ENCODE measurements at regions not wholly inside any gene's neighbourhood (a gene's known extent, or its start where the extent isn't known, plus 50 kb on each side); places are given as distances from the start of the nearest gene placed in this dataset.
A peak's percentile ranks its signal among the peaks of the same experiment; 100 is the strongest.

GRCh38 chr5:130580264-130580663 is 584.8 kb downstream of the HINT1 start:
- H3K36me3 Mint-ChIP-seq, result no peaks in the 10 kb centered on the region
- DNase-seq (ENCODE audit: low spot score) (no peak), ATAC-seq (no peak)
- no peaks in the 10 kb centered on the region for H3K4me1 Mint-ChIP-seq (ENCODE audit: low read depth in 2 of 2)
- no peak overlapping the region for H3K27ac Mint-ChIP-seq
- H3K9me3 Mint-ChIP-seq, result no peaks in the 10 kb centered on the region
- H3K27me3 Mint-ChIP-seq, result no peaks in the 10 kb centered on the region
- no peak overlapping the region for H3K4me3 Mint-ChIP-seq

- Mint-ChIP-seq H3K4me3 (no peak overlapping the region), H3K27ac (no peak overlapping the region), H3K4me1 (ENCODE audit: low read depth in 2 of 2) (no peaks in the 10 kb centered on the region), H3K9me3 (no peaks in the 10 kb centered on the region), H3K27me3 (no peaks in the 10 kb centered on the region), H3K36me3 (no peaks in the 10 kb centered on the region)
- ATAC-seq (no peak), DNase-seq (ENCODE audit: low spot score) (no peak)
Observed at GRCh38 chr5:130578354-130578753, 586.7 kb downstream of the HINT1 start.

GRCh38 chr5:130571076-130571475 is 594.0 kb downstream of the HINT1 start:
- no peak for ATAC-seq
- H3K36me3 Mint-ChIP-seq, result no peaks in the 10 kb centered on the region
- H3K4me1 Mint-ChIP-seq (ENCODE audit: low read depth in 2 of 2), result no peaks in the 10 kb centered on the region
- H3K27me3 Mint-ChIP-seq, result no peaks in the 10 kb centered on the region
- DNase-seq (ENCODE audit: low spot score), result no peak
- no peak overlapping the region for H3K27ac Mint-ChIP-seq
- no peak overlapping the region for H3K4me3 Mint-ChIP-seq
- H3K9me3 Mint-ChIP-seq, result no peaks in the 10 kb centered on the region

- Mint-ChIP-seq H3K4me3 (no peak overlapping the region), H3K27ac (no peak overlapping the region), H3K36me3 (no peaks in the 10 kb centered on the region), H3K9me3 (peaks cover 4% of the 10 kb centered on the region), H3K4me1 (ENCODE audit: low read depth in 2 of 2) (no peaks in the 10 kb centered on the region), H3K27me3 (no peaks in the 10 kb centered on the region)
- no peak for ATAC-seq
- no peak for DNase-seq (ENCODE audit: low spot score)
Observed at GRCh38 chr5:130568791-130569190, 596.3 kb downstream of the HINT1 start.

- ATAC-seq (no peak), DNase-seq (ENCODE audit: low spot score) (no peak)
- Mint-ChIP-seq H3K4me1 (ENCODE audit: low read depth in 2 of 2) (no peaks in the 10 kb centered on the region), H3K9me3 (peaks cover 5% of the 10 kb centered on the region), H3K27ac (no peak overlapping the region), H3K4me3 (no peak overlapping the region), H3K27me3 (no peaks in the 10 kb centered on the region), H3K36me3 (no peaks in the 10 kb centered on the region)
Observed at GRCh38 chr5:130555429-130555828, 609.6 kb downstream of the HINT1 start.

- no peak for DNase-seq (ENCODE audit: low spot score)
- Mint-ChIP-seq H3K4me3 (no peak overlapping the region), H3K27ac (no peak overlapping the region), H3K4me1 (ENCODE audit: low read depth in 2 of 2) (no peaks in the 10 kb centered on the region), H3K9me3 (peaks cover 9% of the 10 kb centered on the region), H3K27me3 (no peaks in the 10 kb centered on the region), H3K36me3 (no peaks in the 10 kb centered on the region)
- no peak for ATAC-seq
Observed at GRCh38 chr5:130550562-130550928, 614.5 kb downstream of the HINT1 start.

GRCh38 chr5:130549884-130550561 is 615.0 kb downstream of the HINT1 start:
- no peak overlapping the region for H3K27ac Mint-ChIP-seq
- H3K36me3 Mint-ChIP-seq, result no peaks in the 10 kb centered on the region
- peaks cover 12% of the 10 kb centered on the region for H3K9me3 Mint-ChIP-seq
- no peak for DNase-seq (ENCODE audit: low spot score)
- H3K4me1 Mint-ChIP-seq (ENCODE audit: low read depth in 2 of 2), result no peaks in the 10 kb centered on the region
- H3K27me3 Mint-ChIP-seq, result no peaks in the 10 kb centered on the region
- ATAC-seq, result no peak
- H3K4me3 Mint-ChIP-seq, result no peak overlapping the region

GRCh38 chr5:130546211-130546610 is 618.8 kb downstream of the HINT1 start:
- DNase-seq (ENCODE audit: low spot score), result no peak
- Mint-ChIP-seq H3K4me1 (ENCODE audit: low read depth in 2 of 2) (no peaks in the 10 kb centered on the region), H3K9me3 (peaks cover 13% of the 10 kb centered on the region), H3K4me3 (no peak overlapping the region), H3K27ac (no peak overlapping the region), H3K27me3 (no peaks in the 10 kb centered on the region), H3K36me3 (no peaks in the 10 kb centered on the region)
- ATAC-seq, result no peak

GRCh38 chr5:130545291-130545690 is 619.8 kb downstream of the HINT1 start:
- DNase-seq (ENCODE audit: low spot score) (no peak), ATAC-seq (no peak)
- H3K4me1 Mint-ChIP-seq (ENCODE audit: low read depth in 2 of 2), result no peaks in the 10 kb centered on the region
- peaks cover 13% of the 10 kb centered on the region for H3K9me3 Mint-ChIP-seq
- H3K27ac Mint-ChIP-seq, result no peak overlapping the region
- H3K27me3 Mint-ChIP-seq, result no peaks in the 10 kb centered on the region
- no peak overlapping the region for H3K4me3 Mint-ChIP-seq
- no peaks in the 10 kb centered on the region for H3K36me3 Mint-ChIP-seq

GRCh38 chr5:130541617-130542221 is 623.3 kb downstream of the HINT1 start:
- Mint-ChIP-seq H3K9me3 (peaks cover 10% of the 10 kb centered on the region), H3K4me3 (no peak overlapping the region)

GRCh38 chr5:130536691-130537090 is 628.4 kb downstream of the HINT1 start:
- DNase-seq (ENCODE audit: low spot score), result no peak
- no peak overlapping the region for H3K4me3 Mint-ChIP-seq
- H3K27me3 Mint-ChIP-seq, result no peaks in the 10 kb centered on the region
- no peaks in the 10 kb centered on the region for H3K36me3 Mint-ChIP-seq
- no peaks in the 10 kb centered on the region for H3K4me1 Mint-ChIP-seq (ENCODE audit: low read depth in 2 of 2)
- no peak for ATAC-seq
- H3K9me3 Mint-ChIP-seq, result peaks cover 12% of the 10 kb centered on the region
- H3K27ac Mint-ChIP-seq, result no peak overlapping the region

More at GRCh38 chr5:130541617-130542221, 623.3 kb downstream of the HINT1 start:
- Mint-ChIP-seq H3K27ac (no peak overlapping the region), H3K4me1 (ENCODE audit: low read depth in 2 of 2) (no peaks in the 10 kb centered on the region), H3K27me3 (no peaks in the 10 kb centered on the region), H3K36me3 (no peaks in the 10 kb centered on the region)
- ATAC-seq (no peak), DNase-seq (ENCODE audit: low spot score) (no peak)

GRCh38 chr5:130532786-130533185 is 628.5 kb downstream of the CHSY3 start:
- no peak for DNase-seq (ENCODE audit: low spot score)
- Mint-ChIP-seq H3K9me3 (peaks cover 15% of the 10 kb centered on the region), H3K27me3 (no peaks in the 10 kb centered on the region), H3K4me3 (no peak overlapping the region), H3K36me3 (no peaks in the 10 kb centered on the region), H3K27ac (no peak overlapping the region), H3K4me1 (ENCODE audit: low read depth in 2 of 2) (no peaks in the 10 kb centered on the region)
- no peak for ATAC-seq

- no peaks in the 10 kb centered on the region for H3K27me3 Mint-ChIP-seq
- H3K4me1 Mint-ChIP-seq (ENCODE audit: low read depth in 2 of 2), result no peaks in the 10 kb centered on the region
- DNase-seq (ENCODE audit: low spot score) (no peak), ATAC-seq (no peak)
- peaks cover 5% of the 10 kb centered on the region for H3K9me3 Mint-ChIP-seq
- H3K27ac Mint-ChIP-seq, result no peak overlapping the region
- H3K36me3 Mint-ChIP-seq, result no peaks in the 10 kb centered on the region
- no peak overlapping the region for H3K4me3 Mint-ChIP-seq
Observed at GRCh38 chr5:130529511-130530485, 625.5 kb downstream of the CHSY3 start.

GRCh38 chr5:130529111-130529510 is 624.8 kb downstream of the CHSY3 start:
- H3K27ac Mint-ChIP-seq, result no peak overlapping the region
- peaks cover 3% of the 10 kb centered on the region for H3K9me3 Mint-ChIP-seq
- ATAC-seq (peak in 1 of 2 donors; percentile 27), DNase-seq (ENCODE audit: low spot score) (no peak)
- no peaks in the 10 kb centered on the region for H3K27me3 Mint-ChIP-seq
- H3K4me1 Mint-ChIP-seq (ENCODE audit: low read depth in 2 of 2), result no peaks in the 10 kb centered on the region
- no peaks in the 10 kb centered on the region for H3K36me3 Mint-ChIP-seq
- H3K4me3 Mint-ChIP-seq, result no peak overlapping the region

All from natural killer cell treated with Interleukin-12 subunit alpha and Interleukin-12 subunit beta and Interleukin-15 and Interleukin-18, amount 100 ng/mL, for 72 hours (primary cell).